ENCODE measurements at regions not wholly inside any gene's neighbourhood (a gene's known extent, or its start where the extent isn't known, plus 50 kb on each side); places are given as distances from the start of the nearest gene placed in this dataset.

- no peak for TF ChIP-seq ZNF404 (tag by site-specific recombination; IDR thresholded peaks at IDR 0.05)
- peak; percentile 65; the same call in 1 of the 2 replicates for TF ChIP-seq ATF2 (tag by site-specific recombination; IDR thresholded peaks at IDR 0.05; ENCODE audit: low read depth)
- TF ChIP-seq CTCF (tag by site-specific recombination; IDR thresholded peaks at IDR 0.05) = no peak
- no peak for TF ChIP-seq ZBTB20 (tag by site-specific recombination; IDR thresholded peaks at IDR 0.05)
- TF ChIP-seq ZNF792 (tag by site-specific recombination; IDR thresholded peaks at IDR 0.05) = no peak
- TF ChIP-seq ZNF146 (tag by site-specific recombination; IDR thresholded peaks at IDR 0.05) = no peak
- TF ChIP-seq ZEB2 (tag by site-specific recombination; IDR thresholded peaks at IDR 0.05) = no peak
- TF ChIP-seq ZNF629 (tag by site-specific recombination; IDR thresholded peaks at IDR 0.05) = no peak
- no peak for TF ChIP-seq ZNF704 (tag by site-specific recombination; IDR thresholded peaks at IDR 0.05)
- TF ChIP-seq ZNF624 (tag by site-specific recombination; IDR thresholded peaks at IDR 0.05) = no peak
- TF ChIP-seq RBAK (tag by site-specific recombination; IDR thresholded peaks at IDR 0.05) = no peak
- no peak for TF ChIP-seq ZNF670 (tag by site-specific recombination; IDR thresholded peaks at IDR 0.05; ENCODE audit: low read depth)
These were observed 59.6 kb upstream of the PIK3R1 start for GRCh38 chr5:68155940-68156339.

All from HEK293 (cell line).